T-helper 2 cell treated with Interferon-gamma antibody and Interleukin-4, amounts not matched to agents 5 μg/mL and 100 μg/mL, for 36 hours (primary cell): ENCODE measurements at regions not wholly inside any gene's neighbourhood (a gene's known extent, or its start where the extent isn't known, plus 50 kb on each side); places are given as distances from the start of the nearest gene placed in this dataset.
"Not testable (repeated sequence)": the region's sequence is repeated elsewhere in the genome, so short reads cannot be mapped to it uniquely, and the experiment has no call there.

Source experiments
- DNase-seq: peaks from one replicate; pipeline ENCODE4 v3.0.0; 2021; ENCODE audit warnings: low spot score
- H3K27ac Mint-ChIP-seq: one replicate; pipeline ENCODE4 v1.8.0; 2021; ENCODE audit warnings: mild to moderate bottlenecking, mixed read lengths
- H3K27me3 Mint-ChIP-seq: one replicate; pipeline ENCODE4 v1.8.0; 2021; ENCODE audit warnings: low read depth, mixed read lengths
- H3K36me3 Mint-ChIP-seq: one replicate; pipeline ENCODE4 v1.8.0; 2021; ENCODE audit warnings: low read depth, mixed read lengths
- H3K4me1 Mint-ChIP-seq: one replicate; pipeline ENCODE4 v1.8.0; 2021; ENCODE audit warnings: low read depth, mixed read lengths
- H3K4me3 Mint-ChIP-seq: one replicate; pipeline ENCODE4 v1.8.0; 2022; ENCODE audit warnings: mild to moderate bottlenecking, moderate library complexity, mixed read lengths
- H3K9me3 Mint-ChIP-seq: one replicate; pipeline ENCODE4 v1.8.0; 2021; ENCODE audit warnings: mixed read lengths

DNA sequence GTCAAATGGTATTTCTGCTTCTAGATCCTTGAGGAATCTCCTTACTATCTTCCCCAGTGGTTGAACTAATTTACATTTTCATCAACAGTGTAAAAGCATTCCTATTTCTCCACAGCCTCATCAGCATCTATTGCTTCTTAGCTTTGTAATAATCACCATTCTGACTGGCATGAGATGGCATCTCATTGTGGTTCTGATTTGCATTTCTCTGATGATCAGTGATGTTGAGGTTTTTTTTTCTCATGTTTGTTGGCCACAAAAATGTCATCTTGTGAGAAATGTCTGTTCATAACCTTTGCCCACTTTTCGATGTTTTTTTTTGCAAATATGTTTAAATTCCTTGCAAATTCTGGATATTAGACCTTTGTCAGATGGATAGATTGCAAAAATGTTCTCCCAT is 797.3 kb downstream of the KCNA4 start:
- not testable (repeated sequence) for DNase-seq, H3K4me1 Mint-ChIP-seq, H3K27me3 Mint-ChIP-seq, H3K27ac Mint-ChIP-seq, H3K4me3 Mint-ChIP-seq, H3K36me3 Mint-ChIP-seq
- H3K9me3 Mint-ChIP-seq, result peaks cover 71% of the 10 kb centered on the region

DNA sequence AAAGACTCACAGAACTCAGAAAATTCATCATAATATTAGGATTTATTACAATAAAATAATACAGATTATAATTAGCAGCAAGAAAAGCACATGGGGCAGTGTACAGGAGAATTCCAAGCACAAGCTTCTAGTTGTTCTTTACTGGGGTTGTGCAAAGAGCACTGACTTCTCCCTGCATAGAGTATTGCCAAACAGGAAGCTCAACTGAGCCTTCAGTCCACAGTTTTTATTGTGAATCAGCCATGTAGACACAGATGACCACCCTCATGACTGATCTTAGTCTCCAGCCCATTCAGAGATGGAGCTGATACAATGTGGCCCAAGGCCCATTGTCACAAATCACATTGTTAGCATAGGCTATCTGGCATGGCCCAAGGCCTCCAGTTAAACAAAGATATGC is 798.9 kb downstream of the KCNA4 start:
- no peaks in the 10 kb centered on the region for H3K27me3 Mint-ChIP-seq
- no peaks in the 10 kb centered on the region for H3K36me3 Mint-ChIP-seq
- H3K27ac Mint-ChIP-seq, result no peak overlapping the region
- H3K4me1 Mint-ChIP-seq, result no peaks in the 10 kb centered on the region
- H3K9me3 Mint-ChIP-seq, result peaks cover 66% of the 10 kb centered on the region
- H3K4me3 Mint-ChIP-seq, result no peak overlapping the region
- no peak for DNase-seq

DNA sequence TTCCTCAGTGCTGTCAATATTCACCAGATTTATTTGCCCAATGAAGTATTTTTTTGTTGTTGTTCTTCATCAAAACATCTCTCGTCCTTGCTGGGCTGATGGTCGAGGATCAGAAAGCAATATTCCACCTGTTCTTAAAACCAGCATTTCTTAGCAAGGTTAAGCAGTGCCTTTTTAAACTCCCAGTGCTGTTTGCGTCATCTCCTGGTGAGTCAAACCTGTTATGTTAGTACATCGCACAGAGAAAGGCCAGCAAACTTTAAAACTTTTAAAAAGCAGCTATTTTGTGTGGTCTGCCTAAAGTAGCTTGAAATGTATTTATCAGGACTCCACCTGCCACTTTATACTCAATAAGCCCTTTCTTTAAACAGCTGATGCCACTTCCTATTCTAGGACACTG is 802.0 kb downstream of the KCNA4 start:
- H3K4me3 Mint-ChIP-seq, result no peak overlapping the region
- H3K27ac Mint-ChIP-seq, result no peak overlapping the region
- H3K9me3 Mint-ChIP-seq, result peaks cover 55% of the 10 kb centered on the region
- no peaks in the 10 kb centered on the region for H3K27me3 Mint-ChIP-seq
- DNase-seq, result no peak
- H3K36me3 Mint-ChIP-seq, result no peaks in the 10 kb centered on the region
- no peaks in the 10 kb centered on the region for H3K4me1 Mint-ChIP-seq

DNA sequence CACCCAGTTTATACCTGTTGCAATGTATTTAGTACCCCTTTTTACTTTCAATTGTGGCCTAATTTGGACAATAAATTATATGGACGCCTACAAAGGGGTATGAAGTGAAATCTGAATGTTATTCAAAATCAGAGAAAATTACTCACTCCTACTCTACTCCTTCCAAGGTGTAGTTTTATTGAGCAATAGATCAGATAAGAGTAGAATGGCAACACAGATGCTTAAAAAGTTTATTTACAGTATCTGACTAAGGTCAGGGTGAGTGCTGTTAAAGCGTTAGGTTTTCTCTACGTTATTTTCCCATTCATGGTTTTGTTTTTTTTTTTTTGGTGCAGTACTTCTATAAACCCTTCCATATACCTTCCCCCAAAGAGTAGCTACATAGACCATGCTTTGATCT is 805.6 kb downstream of the KCNA4 start:
- peaks cover 40% of the 10 kb centered on the region for H3K9me3 Mint-ChIP-seq
- no peak overlapping the region for H3K27ac Mint-ChIP-seq
- no peaks in the 10 kb centered on the region for H3K36me3 Mint-ChIP-seq
- no peaks in the 10 kb centered on the region for H3K4me1 Mint-ChIP-seq
- no peak for DNase-seq
- no peak overlapping the region for H3K4me3 Mint-ChIP-seq
- no peaks in the 10 kb centered on the region for H3K27me3 Mint-ChIP-seq

DNA sequence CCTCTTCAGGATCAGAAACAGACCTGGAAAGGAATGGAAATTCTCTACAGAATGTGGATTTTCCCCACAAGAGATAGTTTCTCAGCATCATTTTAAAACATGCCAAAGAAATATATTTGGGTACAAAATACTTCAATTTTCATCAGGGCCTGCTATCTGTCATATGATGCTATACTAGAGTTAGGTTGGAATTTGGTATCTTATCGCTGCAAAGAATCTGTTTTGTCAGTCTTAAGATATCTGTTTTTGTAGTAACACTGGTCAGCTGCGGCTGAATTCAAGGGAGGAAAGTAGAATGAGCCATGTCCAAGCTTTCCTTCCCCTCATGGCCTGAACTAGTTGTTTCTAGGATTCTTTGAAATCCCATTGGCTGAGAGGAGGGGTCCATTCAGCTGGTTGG is 806.4 kb downstream of the KCNA4 start:
- Mint-ChIP-seq H3K9me3 (peaks cover 35% of the 10 kb centered on the region), H3K4me3 (no peak overlapping the region), H3K4me1 (no peaks in the 10 kb centered on the region), H3K27ac (no peak overlapping the region), H3K36me3 (no peaks in the 10 kb centered on the region), H3K27me3 (no peaks in the 10 kb centered on the region)
- no peak for DNase-seq

DNA sequence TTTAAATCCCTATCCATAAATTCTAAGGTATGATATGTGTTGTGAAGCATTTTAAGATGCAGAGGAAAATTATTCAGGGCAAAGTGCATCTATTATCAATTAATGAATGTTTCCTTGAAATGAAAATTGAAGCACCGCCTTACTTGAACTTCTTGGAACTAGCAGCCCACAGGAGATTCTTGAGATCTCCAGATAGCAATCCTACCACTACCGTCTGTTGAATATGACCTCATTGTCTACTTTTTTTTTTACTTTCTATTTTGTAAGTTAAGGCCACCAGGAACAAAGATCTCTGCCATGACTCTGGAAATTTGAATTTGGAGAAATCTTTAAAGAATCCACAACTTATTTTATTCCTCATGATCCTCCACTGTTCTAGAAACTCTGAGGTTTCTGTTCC is 808.7 kb downstream of the KCNA4 start:
- no peak for DNase-seq
- H3K9me3 Mint-ChIP-seq, result peaks cover 32% of the 10 kb centered on the region
- no peak overlapping the region for H3K4me3 Mint-ChIP-seq
- no peaks in the 10 kb centered on the region for H3K27me3 Mint-ChIP-seq
- H3K4me1 Mint-ChIP-seq, result no peaks in the 10 kb centered on the region
- H3K36me3 Mint-ChIP-seq, result no peaks in the 10 kb centered on the region
- no peak overlapping the region for H3K27ac Mint-ChIP-seq

DNA sequence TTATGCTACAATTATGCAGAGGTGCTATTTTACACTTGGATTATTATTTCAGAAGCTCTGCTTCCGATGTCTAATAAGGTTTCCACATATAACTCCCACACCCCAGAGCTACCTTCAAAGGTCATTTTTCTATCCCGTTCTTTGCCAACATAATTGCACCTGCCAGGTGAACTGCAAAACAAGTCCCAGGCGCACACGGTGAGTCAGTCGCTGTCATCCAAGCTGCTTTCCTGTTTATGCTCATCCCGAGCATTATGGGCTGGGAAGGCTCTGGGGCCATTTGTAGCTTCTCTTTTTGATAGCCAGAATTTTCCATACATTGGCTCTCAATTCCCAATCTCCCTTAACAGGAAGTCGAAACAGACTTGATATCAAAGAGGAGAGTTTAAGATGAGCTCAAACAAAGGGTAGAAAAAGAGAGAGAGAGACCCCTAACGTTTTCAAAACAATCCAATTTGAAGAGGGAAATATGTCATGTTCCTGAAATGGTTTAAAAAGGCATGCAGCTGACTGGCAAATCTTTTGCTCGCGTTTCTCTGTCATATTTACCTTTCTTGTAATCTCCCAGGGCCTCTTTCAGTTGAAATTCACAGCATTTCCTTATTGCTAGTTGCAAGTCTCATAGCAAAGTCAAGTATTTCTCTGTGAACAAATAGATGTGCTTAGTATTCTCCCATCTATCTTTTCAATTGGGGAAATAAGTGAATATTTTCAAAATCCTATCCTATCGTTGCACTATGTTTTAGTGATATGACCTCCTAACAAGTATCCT is 815.9 kb downstream of the KCNA4 start:
- Mint-ChIP-seq H3K4me3 (no peak overlapping the region), H3K27ac (no peak overlapping the region), H3K4me1 (no peaks in the 10 kb centered on the region), H3K9me3 (peaks cover 16% of the 10 kb centered on the region), H3K27me3 (no peaks in the 10 kb centered on the region), H3K36me3 (no peaks in the 10 kb centered on the region)
- no peak for DNase-seq

DNA sequence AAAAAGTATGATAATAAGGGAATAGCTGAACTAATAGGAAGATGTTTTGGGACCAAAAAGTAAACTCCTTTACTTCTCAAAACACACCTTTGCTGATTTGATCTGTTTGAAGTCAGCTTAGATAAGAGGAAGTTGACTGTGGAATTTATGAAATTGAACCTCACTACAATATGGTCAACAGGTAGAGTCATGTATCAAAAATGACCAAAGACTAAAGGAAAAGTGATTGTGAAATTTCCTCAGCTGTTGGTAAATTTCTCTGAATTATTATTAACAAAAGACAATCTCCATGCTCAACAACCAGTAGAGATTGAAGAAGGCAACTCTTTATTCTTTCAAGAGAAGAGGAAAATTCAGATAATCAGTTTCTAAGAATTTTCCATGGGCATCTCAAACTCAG is 826.5 kb downstream of the KCNA4 start:
- Mint-ChIP-seq H3K4me3 (no peak overlapping the region), H3K36me3 (no peaks in the 10 kb centered on the region), H3K27me3 (no peaks in the 10 kb centered on the region), H3K4me1 (no peaks in the 10 kb centered on the region), H3K27ac (no peak overlapping the region), H3K9me3 (peaks cover 30% of the 10 kb centered on the region)
- no peak for DNase-seq

DNA sequence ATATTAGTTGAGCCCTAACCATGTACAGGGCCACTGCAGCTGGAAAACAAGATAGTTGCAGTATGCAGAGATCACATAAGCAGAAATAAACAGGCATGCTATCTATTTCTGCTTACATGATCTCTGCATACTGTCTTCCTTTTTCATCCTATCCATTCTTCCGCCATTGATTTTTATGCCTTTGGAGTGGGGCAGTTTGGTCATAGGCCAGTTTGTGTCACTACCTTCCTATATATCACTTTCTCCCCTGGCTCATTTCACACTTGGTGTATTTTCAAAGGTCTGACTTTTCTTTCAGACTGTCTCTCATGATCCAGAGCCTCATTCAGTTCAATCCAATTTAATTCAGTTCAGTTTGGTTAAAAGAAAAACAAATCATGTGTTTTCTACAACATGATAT is 829.6 kb downstream of the KCNA4 start:
- H3K27ac Mint-ChIP-seq, result no peak overlapping the region
- H3K4me3 Mint-ChIP-seq, result no peak overlapping the region
- H3K27me3 Mint-ChIP-seq, result no peaks in the 10 kb centered on the region
- DNase-seq, result no peak
- peaks cover 42% of the 10 kb centered on the region for H3K9me3 Mint-ChIP-seq
- H3K4me1 Mint-ChIP-seq, result no peaks in the 10 kb centered on the region
- no peaks in the 10 kb centered on the region for H3K36me3 Mint-ChIP-seq

DNA sequence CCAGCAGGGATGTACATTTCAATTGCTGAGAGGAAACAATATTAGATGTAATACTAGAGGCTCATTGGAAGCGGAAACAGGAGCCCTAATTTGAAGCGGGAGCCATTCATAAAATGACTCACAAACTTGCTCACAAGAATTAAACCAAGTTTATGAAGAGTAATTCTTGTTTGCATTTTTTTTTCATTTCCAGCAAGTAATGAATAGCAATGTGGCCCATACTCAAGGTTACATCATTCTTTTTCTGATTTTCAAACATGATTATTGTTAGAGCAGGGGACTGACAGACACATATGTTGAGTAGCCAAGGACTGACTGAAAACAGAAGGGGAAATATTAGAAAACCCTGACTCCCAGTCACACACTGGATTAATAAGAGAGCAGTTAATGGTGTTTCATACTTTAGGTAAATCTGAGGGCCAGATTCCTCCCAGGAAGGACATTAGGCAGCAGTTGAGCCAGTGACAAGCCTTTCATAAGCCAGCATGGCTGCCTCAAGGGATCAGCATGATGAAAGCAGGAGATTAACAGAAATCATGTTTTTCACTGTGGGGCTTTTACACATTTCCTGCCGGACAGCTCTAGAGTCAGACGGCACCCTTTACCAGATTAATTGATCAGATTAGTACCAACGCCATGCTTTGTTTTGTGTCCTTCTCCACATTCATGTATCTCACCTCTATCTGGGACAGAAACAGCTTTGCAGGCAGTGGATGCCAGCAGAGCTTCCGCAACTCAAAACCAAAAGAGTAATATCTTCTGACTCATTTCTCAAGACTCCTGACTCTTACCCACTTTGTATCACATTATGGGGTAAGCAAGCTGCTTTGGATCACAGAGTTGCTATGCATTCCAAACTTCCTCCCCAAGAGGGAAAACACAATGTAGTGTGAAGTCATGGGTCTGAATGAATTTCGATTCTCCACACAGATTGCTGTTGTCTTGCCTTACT is 831.6 kb downstream of the KCNA4 start:
- H3K27ac Mint-ChIP-seq, result no peak overlapping the region
- no peak overlapping the region for H3K4me3 Mint-ChIP-seq
- no peak for DNase-seq
- H3K4me1 Mint-ChIP-seq, result no peaks in the 10 kb centered on the region
- H3K36me3 Mint-ChIP-seq, result no peaks in the 10 kb centered on the region
- H3K9me3 Mint-ChIP-seq, result peaks cover 51% of the 10 kb centered on the region
- H3K27me3 Mint-ChIP-seq, result no peaks in the 10 kb centered on the region

DNA sequence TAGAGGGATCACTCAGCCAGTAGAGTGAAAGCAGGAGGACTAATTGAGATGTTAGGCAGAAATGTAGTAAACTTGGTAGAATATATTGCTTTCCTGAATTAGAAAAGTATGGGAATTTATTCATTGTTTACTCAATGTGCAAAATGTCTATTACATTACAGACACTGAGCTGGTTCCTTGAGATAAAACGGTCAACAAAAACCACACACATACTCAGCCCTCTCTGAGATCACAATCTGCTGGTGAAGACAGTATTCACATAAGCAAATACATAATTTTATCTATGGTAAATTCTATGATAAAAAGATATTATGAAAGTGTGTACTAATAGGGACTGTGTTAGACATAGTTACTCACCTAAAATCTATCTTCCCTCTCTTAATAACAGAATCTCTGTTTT is 833.5 kb downstream of the KCNA4 start:
- Mint-ChIP-seq H3K4me1 (no peaks in the 10 kb centered on the region), H3K9me3 (peaks cover 46% of the 10 kb centered on the region)
- no peak for DNase-seq

DNA sequence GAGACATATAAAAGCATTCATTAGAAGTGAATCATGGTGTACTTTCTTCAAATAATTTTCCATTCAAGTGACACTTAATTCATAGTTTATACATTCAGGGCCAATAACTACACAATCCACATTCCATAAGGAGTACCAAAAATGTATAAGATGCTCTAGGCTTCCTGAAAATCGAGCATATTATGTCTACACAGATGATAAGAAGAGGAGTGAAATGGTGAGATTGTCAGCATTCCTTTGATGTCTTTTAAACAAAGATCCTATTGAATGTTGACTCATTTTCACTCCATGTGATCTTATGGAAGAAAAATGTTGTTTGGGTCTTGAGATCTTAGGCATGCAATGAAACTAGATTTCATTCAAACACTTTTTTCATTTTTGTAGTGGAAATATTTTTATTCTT is 843.2 kb downstream of the KCNA4 start:
- Mint-ChIP-seq H3K27me3 (no peaks in the 10 kb centered on the region), H3K4me3 (no peak overlapping the region), H3K27ac (no peak overlapping the region), H3K9me3 (peaks cover 23% of the 10 kb centered on the region), H3K36me3 (no peaks in the 10 kb centered on the region), H3K4me1 (no peaks in the 10 kb centered on the region)
- no peak for DNase-seq

More for the DNA sequence above, 833.5 kb downstream of the KCNA4 start:
- Mint-ChIP-seq H3K27me3 (no peaks in the 10 kb centered on the region), H3K36me3 (no peaks in the 10 kb centered on the region), H3K27ac (no peak overlapping the region), H3K4me3 (no peak overlapping the region)

DNA sequence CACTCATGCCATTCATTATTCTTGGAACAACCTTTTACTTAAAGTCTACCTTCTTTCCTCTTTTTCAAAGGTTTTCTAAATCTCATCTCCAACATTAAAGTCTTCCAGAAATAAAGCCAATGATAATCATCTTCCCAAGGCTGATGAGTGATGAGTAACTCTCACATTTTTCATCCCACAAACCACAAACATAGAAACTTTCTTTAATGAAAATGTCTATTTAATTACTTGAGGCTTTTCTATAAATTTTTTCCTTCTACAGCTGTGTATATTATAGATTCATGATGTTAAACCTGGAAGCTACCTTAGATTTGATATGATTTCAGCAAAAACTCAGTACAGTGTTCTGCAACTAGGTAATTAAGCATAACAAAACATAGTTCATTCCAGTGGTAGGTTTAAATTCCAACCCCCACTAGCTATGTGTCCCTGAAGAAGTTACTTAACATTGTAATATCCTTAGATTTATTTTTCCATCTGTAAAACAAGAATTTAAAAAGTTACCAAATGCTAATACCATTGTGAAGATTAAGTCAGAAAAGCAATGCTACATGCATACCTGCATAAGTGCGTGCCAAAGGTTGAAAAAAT is 845.4 kb downstream of the KCNA4 start:
- peaks cover 29% of the 10 kb centered on the region for H3K9me3 Mint-ChIP-seq
- H3K27me3 Mint-ChIP-seq, result no peaks in the 10 kb centered on the region
- no peaks in the 10 kb centered on the region for H3K4me1 Mint-ChIP-seq

DNA sequence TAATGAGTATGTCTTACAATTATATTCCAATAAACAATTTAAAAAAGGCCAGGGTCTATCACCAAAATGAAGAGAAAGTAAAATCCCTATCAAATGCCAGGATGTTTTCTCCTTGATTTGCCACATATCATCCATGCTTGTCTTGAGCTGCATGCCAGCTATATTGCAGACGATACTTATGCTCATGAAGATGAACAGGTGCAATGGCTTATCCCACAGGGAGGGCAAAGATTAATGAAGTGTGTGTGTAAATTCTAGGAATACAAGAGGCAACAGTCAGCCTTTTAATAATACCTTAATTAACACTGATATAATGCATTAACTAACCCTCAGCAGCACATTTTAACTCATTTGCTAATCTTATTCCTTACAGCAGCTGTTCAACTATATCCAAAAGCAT is 850.5 kb downstream of the KCNA4 start:
- no peak for DNase-seq
- peaks cover 25% of the 10 kb centered on the region for H3K9me3 Mint-ChIP-seq
- H3K4me3 Mint-ChIP-seq, result no peak overlapping the region
- no peaks in the 10 kb centered on the region for H3K27me3 Mint-ChIP-seq
- no peaks in the 10 kb centered on the region for H3K36me3 Mint-ChIP-seq
- no peak overlapping the region for H3K27ac Mint-ChIP-seq
- H3K4me1 Mint-ChIP-seq, result no peaks in the 10 kb centered on the region

More for the DNA sequence above, 845.4 kb downstream of the KCNA4 start:
- DNase-seq, result no peak
- H3K4me3 Mint-ChIP-seq, result no peak overlapping the region
- H3K27ac Mint-ChIP-seq, result no peak overlapping the region
- no peaks in the 10 kb centered on the region for H3K36me3 Mint-ChIP-seq
